CD14-positive monocyte (primary cell): ENCODE measurements at regions not wholly inside any gene's neighbourhood (a gene's known extent, or its start where the extent isn't known, plus 50 kb on each side); places are given as distances from the start of the nearest gene placed in this dataset.

ENCODE experiments used
- DNase-seq, 3 donors: peaks; one replicate each; pipeline ENCODE4 v3.0.0-alpha.2; 2011 to 2022
- H2AFZ ChIP-seq: 2 replicates; pipeline ENCODE4 v1.6.0; 2012; ENCODE audit warnings: mild to moderate bottlenecking, low read depth, low read length, inconsistent platforms; ENCODE audit not compliant: insufficient read depth, poor library complexity, severe bottlenecking
- H3K27ac ChIP-seq, 2 donors: 1 replicate in 1 of 2; 2 replicates in 1 of 2; pipeline ENCODE4 v1.5.1; 2012 to 2013; ENCODE audit warnings: low read length in 2 of 2, control low read depth in 1 of 2, inconsistent platforms in 1 of 2, low read depth in 1 of 2, mild to moderate bottlenecking in 1 of 2
- H3K27me3 ChIP-seq, 2 donors: one replicate each; pipeline versions ENCODE4 v1.6.0 to v1.6.1; 2011 to 2013; ENCODE audit warnings: low read length in 2 of 2; ENCODE audit not compliant: control insufficient read depth in 2 of 2, insufficient read depth in 2 of 2
- H3K36me3 ChIP-seq, 2 donors: replicated peaks in 1 of 2; 1 replicate in 1 of 2; 2 replicates in 1 of 2; pipeline versions ENCODE4 v1.5.1 to v1.6.1; 2012 to 2013; ENCODE audit warnings: low read length in 2 of 2, control low read depth in 1 of 2, inconsistent platforms in 1 of 2, mild to moderate bottlenecking in 1 of 2; ENCODE audit not compliant: insufficient read depth in 2 of 2, control insufficient read depth in 1 of 2
- H3K4me1 ChIP-seq, 2 donors: 1 replicate in 1 of 2; 2 replicates in 1 of 2; pipeline versions ENCODE4 v1.5.1 to v1.6.1; 2012 to 2013; ENCODE audit warnings: low read length in 2 of 2, control low read depth in 1 of 2, inconsistent platforms in 1 of 2, mild to moderate bottlenecking in 1 of 2, moderate library complexity in 1 of 2; ENCODE audit not compliant: insufficient read depth in 2 of 2, control insufficient read depth in 1 of 2
- H3K4me2 ChIP-seq: replicated peaks from 2 replicates; pipeline ENCODE3; 2012; ENCODE audit warnings: low read length, moderate library complexity, mild to moderate bottlenecking; ENCODE audit not compliant: poor library complexity, severe bottlenecking; ENCODE audit errors: extremely low read depth
- H3K4me3 ChIP-seq, 3 experiments: fragments of 200-600 bp in 1 of 3; sonication (generic) in 1 of 3; replicated peaks in 1 of 3; 1 replicate in 2 of 3; 2 replicates in 1 of 3; pipeline ENCODE4 v1.5.1; 2011 to 2013; ENCODE audit warnings: low read length in 3 of 3, mild to moderate bottlenecking in 3 of 3, control low read depth in 2 of 3, low read depth in 2 of 3, inconsistent platforms in 1 of 3, moderate library complexity in 1 of 3
- H3K79me2 ChIP-seq: 2 replicates; pipeline ENCODE4 v1.6.0; 2012; ENCODE audit warnings: mild to moderate bottlenecking, control low read depth, inconsistent platforms, low read length, moderate library complexity; ENCODE audit not compliant: insufficient read depth
- H3K9ac ChIP-seq: 2 replicates; pipeline ENCODE4 v1.6.0; 2017; ENCODE audit warnings: low read length, mild to moderate bottlenecking; ENCODE audit not compliant: insufficient read depth, poor library complexity, severe bottlenecking
- H3K9me3 ChIP-seq, 2 donors: replicated peaks in 1 of 2; 1 replicate in 1 of 2; 2 replicates in 1 of 2; pipeline versions ENCODE4 v1.5.1 to v1.6.1; 2012 to 2013; ENCODE audit warnings: low read length in 2 of 2, control low read depth in 1 of 2; ENCODE audit not compliant: control insufficient read depth in 1 of 2, insufficient read depth in 1 of 2
- H4K20me1 ChIP-seq: 2 replicates; pipeline ENCODE4 v1.6.0; 2012; ENCODE audit warnings: mild to moderate bottlenecking, low read length, control low read depth, moderate library complexity; ENCODE audit not compliant: insufficient read depth
- H3K27ac Mint-ChIP-seq, 7 donors: one replicate each; pipeline ENCODE4 v1.8.0; 2020; ENCODE audit warnings: mild to moderate bottlenecking in 7 of 7, mixed read lengths in 7 of 7, moderate library complexity in 6 of 7, inconsistent platforms in 2 of 7
- H3K27me3 Mint-ChIP-seq, 3 donors: one replicate each; pipeline ENCODE4 v1.8.0; 2021 to 2022; ENCODE audit warnings: low read depth in 3 of 3, mild to moderate bottlenecking in 3 of 3, mixed read lengths in 3 of 3, moderate library complexity in 3 of 3, inconsistent platforms in 1 of 3
- H3K36me3 Mint-ChIP-seq, 2 donors: one replicate each; pipeline ENCODE4 v1.8.0; 2020; ENCODE audit warnings: mixed read lengths in 2 of 2, inconsistent platforms in 1 of 2, mild to moderate bottlenecking in 1 of 2
- H3K4me1 Mint-ChIP-seq: one replicate; pipeline ENCODE4 v1.8.0; 2020; ENCODE audit warnings: mild to moderate bottlenecking, mixed read lengths
- H3K4me3 Mint-ChIP-seq, 2 donors: one replicate each; pipeline ENCODE4 v1.8.0; 2020; ENCODE audit warnings: mild to moderate bottlenecking in 2 of 2, mixed read lengths in 2 of 2, moderate library complexity in 1 of 2
- H3K9me3 Mint-ChIP-seq, 7 donors: one replicate each; pipeline ENCODE4 v1.8.0; 2020 to 2022; ENCODE audit warnings: mixed read lengths in 7 of 7, mild to moderate bottlenecking in 6 of 7, moderate library complexity in 6 of 7, inconsistent platforms in 2 of 7
- CTCF ChIP-seq: fragments of 200-600 bp; IDR thresholded peaks from one replicate; pipeline ENCODE4 v1.8.0; 2022; ENCODE audit warnings: antibody characterized with exemption, mild to moderate bottlenecking
- WGBS: methylation state at CpG from one replicate; pipeline ENCODE4 v1.1.5; 2013; ENCODE audit warnings: missing lambda C conversion rate; ENCODE audit not compliant: insufficient coverage; 5-methylcytosine and 5-hydroxymethylcytosine counted together
- intact Hi-C, 2 donors: fragments of 100-400 bp; cut with micrococcal nuclease; formaldehyde crosslinking; loops; one replicate each; pipeline versions ENCODE4 v1.15.0 to v1.15.1; 2023

GRCh38 chr1:227490478-227490877 is 72.9 kb upstream of the ZNF678 start:
- Histone ChIP-seq H3K4me2 (no peak overlapping the region), H3K79me2 (no peaks in the 10 kb centered on the region), H3K27ac (no peak overlapping the region), H3K9me3 (peaks cover 0 to 11% of the 10 kb centered on the region in 2 donors), H3K4me1 (no peaks in the 10 kb centered on the region), H3K27me3 (no peaks in the 10 kb centered on the region), H2AFZ (no peak overlapping the region), H4K20me1 (no peaks in the 10 kb centered on the region), H3K4me3 (no peak overlapping the region), H3K9ac (no peak overlapping the region), H3K36me3 (no peaks in the 10 kb centered on the region)
- peaks cover 0 to 14% (median 4%) of the 10 kb centered on the region in 7 donors for H3K9me3 Mint-ChIP-seq
- H3K4me1 Mint-ChIP-seq: peaks cover 4% of the 10 kb centered on the region
- TF ChIP-seq CTCF: no peak
- no peak overlapping the region for H3K27ac Mint-ChIP-seq
- H3K4me3 Mint-ChIP-seq: no peak overlapping the region
- intact Hi-C loops: no loop called here
- H3K27me3 Mint-ChIP-seq: peaks cover 0 to 2% (median 0%) of the 10 kb centered on the region in 3 donors
- 86% methylated on average over 5 of the region's 5 CpGs for WGBS
- no peak for DNase-seq
- no peaks in the 10 kb centered on the region for H3K36me3 Mint-ChIP-seq

GRCh38 chr1:227490001-227490400 is 73.4 kb upstream of the ZNF678 start:
- Mint-ChIP-seq H3K27ac (no peak overlapping the region), H3K36me3 (no peaks in the 10 kb centered on the region), H3K4me1 (peaks cover 4% of the 10 kb centered on the region), H3K27me3 (peaks cover 0 to 2% (median 0%) of the 10 kb centered on the region in 3 donors), H3K4me3 (no peak overlapping the region), H3K9me3 (peaks cover 0 to 14% (median 4%) of the 10 kb centered on the region in 7 donors)
- intact Hi-C loops: no loop called here
- Histone ChIP-seq H3K9me3 (peaks cover 0 to 11% of the 10 kb centered on the region in 2 donors), H3K9ac (no peak overlapping the region), H3K27me3 (no peaks in the 10 kb centered on the region), H4K20me1 (no peaks in the 10 kb centered on the region), H3K27ac (no peak overlapping the region), H3K36me3 (no peaks in the 10 kb centered on the region), H2AFZ (no peak overlapping the region), H3K4me3 (no peak overlapping the region), H3K4me2 (no peak overlapping the region), H3K79me2 (no peaks in the 10 kb centered on the region), H3K4me1 (no peaks in the 10 kb centered on the region)
- WGBS: 71% methylated on average over 2 of the region's 2 CpGs
- no peak for DNase-seq
- TF ChIP-seq CTCF: no peak
